T-cell (primary cell): ENCODE measurements at regions not wholly inside any gene's neighbourhood (a gene's known extent, or its start where the extent isn't known, plus 50 kb on each side); places are given as distances from the start of the nearest gene placed in this dataset.
"Not testable (repeated sequence)": the region's sequence is repeated elsewhere in the genome, so short reads cannot be mapped to it uniquely, and the experiment has no call there.

Source experiments
- ATAC-seq, 4 experiments: fragments of 200-7000 bp in 3 of 4; fragments of 150-1000 bp in 1 of 4; cut with Tn5 transposase; replicated peaks in 1 of 4; 1 replicate in 3 of 4; 2 replicates in 1 of 4; pipeline ENCODE4 v1.10.0; 2021; ENCODE audit warnings: moderate library complexity in 3 of 4, mild to moderate bottlenecking in 2 of 4, moderate number of reproducible peaks in 1 of 4
- CTCF ChIA-PET, 2 donors: fragments of 300-600 bp; sonication (Branson Sonifier 250); formaldehyde crosslinking; loops; one replicate each; lab custom pipeline; 2022; ENCODE audit warnings: antibody characterized with exemption in 2 of 2; lab: Charles Lee
- POLR2A ChIA-PET, 2 donors: fragments of 300-600 bp; sonication (Branson Sonifier 250); formaldehyde crosslinking; loops; one replicate each; lab custom pipeline; 2022; ENCODE audit warnings: antibody characterized with exemption in 2 of 2; lab: Charles Lee
- DNase-seq, 35 experiments: peaks; one replicate each; pipeline versions ENCODE4 v3.0.0 to v3.0.0-alpha.2; 2013 to 2023
- H3K27ac ChIP-seq: one replicate; pipeline ENCODE4 v1.5.1; 2013; ENCODE audit warnings: low read length
- H3K27me3 ChIP-seq, 2 experiments: replicated peaks in 1 of 2; 1 replicate in 1 of 2; 2 replicates in 1 of 2; pipeline versions ENCODE4 v1.6.1 to v1.7.0; 2013; ENCODE audit warnings: low read length in 1 of 2, mixed read lengths in 1 of 2; ENCODE audit not compliant: control insufficient read depth in 2 of 2, insufficient read depth in 2 of 2; ENCODE audit errors: extremely low read depth in 1 of 2
- H3K36me3 ChIP-seq, 2 donors: 1 replicate in 1 of 2; 2 replicates in 1 of 2; pipeline versions ENCODE4 v1.6.1 to v1.7.0; 2013; ENCODE audit warnings: low read length in 1 of 2; ENCODE audit not compliant: control insufficient read depth in 2 of 2, insufficient read depth in 1 of 2; ENCODE audit errors: extremely low read depth in 1 of 2
- H3K4me1 ChIP-seq, 2 experiments: 1 replicate in 1 of 2; 2 replicates in 1 of 2; pipeline versions ENCODE4 v1.6.1 to v1.7.0; 2013; ENCODE audit warnings: low read length in 2 of 2, mixed read lengths in 1 of 2; ENCODE audit not compliant: insufficient read depth in 2 of 2, control insufficient read depth in 1 of 2; ENCODE audit errors: extremely low read depth in 1 of 2
- H3K4me3 ChIP-seq, 2 donors: 1 replicate in 1 of 2; 2 replicates in 1 of 2; pipeline versions ENCODE4 v1.5.1 to v1.7.0; 2013; ENCODE audit warnings: mild to moderate bottlenecking in 2 of 2, low read length in 1 of 2, moderate library complexity in 1 of 2; ENCODE audit not compliant: control insufficient read depth in 1 of 2; ENCODE audit errors: extremely low read depth in 1 of 2
- H3K9me3 ChIP-seq: 2 replicates; pipeline ENCODE4 v1.7.0; 2013
- H3K27ac Mint-ChIP-seq, 2 donors: one replicate each; pipeline ENCODE4 v1.8.0; 2020 to 2021; ENCODE audit warnings: mild to moderate bottlenecking in 2 of 2, mixed read lengths in 2 of 2
- H3K27me3 Mint-ChIP-seq, 2 donors: one replicate each; pipeline ENCODE4 v1.8.0; 2021 to 2022; ENCODE audit warnings: mixed read lengths in 2 of 2
- H3K36me3 Mint-ChIP-seq: one replicate; pipeline ENCODE4 v1.8.0; 2021; ENCODE audit warnings: mixed read lengths
- H3K4me1 Mint-ChIP-seq, 3 donors: one replicate each; pipeline ENCODE4 v1.8.0; 2020 to 2022; ENCODE audit warnings: mixed read lengths in 3 of 3, mild to moderate bottlenecking in 1 of 3
- H3K4me3 Mint-ChIP-seq, 3 donors: one replicate each; pipeline ENCODE4 v1.8.0; 2020 to 2022; ENCODE audit warnings: mild to moderate bottlenecking in 3 of 3, mixed read lengths in 3 of 3, moderate library complexity in 3 of 3
- H3K9me3 Mint-ChIP-seq, 3 donors: one replicate each; pipeline ENCODE4 v1.8.0; 2020 to 2022; ENCODE audit warnings: mixed read lengths in 3 of 3
- WGBS: methylation state at CpG from one replicate; pipeline ENCODE4 v1.1.5; 2013; ENCODE audit warnings: missing lambda C conversion rate; ENCODE audit not compliant: insufficient coverage; 5-methylcytosine and 5-hydroxymethylcytosine counted together

DNA sequence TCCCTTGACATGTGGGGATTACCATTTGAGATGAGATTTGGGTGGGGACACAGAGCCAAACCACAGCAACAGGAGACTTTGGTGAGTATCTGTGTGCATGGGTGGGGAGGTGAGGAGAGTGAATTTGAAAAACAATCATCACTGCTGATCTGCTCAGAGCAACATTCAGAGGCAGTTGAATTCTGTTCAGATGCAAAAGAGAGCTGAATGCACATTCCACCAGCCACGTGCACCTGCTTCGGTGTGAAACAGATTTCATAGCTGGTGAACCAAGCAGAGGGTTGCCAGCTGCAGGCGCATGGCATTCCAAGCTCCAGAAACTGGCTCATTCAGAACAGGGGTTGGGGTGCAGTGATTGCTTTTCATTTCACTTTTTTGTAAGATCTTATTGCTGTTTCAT lies 233.1 kb upstream of the FOXF1 start:
- Histone ChIP-seq H3K36me3 (no peaks in the 10 kb centered on the region), H3K9me3 (no peaks in the 10 kb centered on the region), H3K4me1 (no peaks in the 10 kb centered on the region), H3K27ac (no peak overlapping the region), H3K4me3 (no peak overlapping the region), H3K27me3 (peaks cover 5 to 19% of the 10 kb centered on the region in 2 experiments)
- Mint-ChIP-seq H3K27me3 (peaks cover 16 to 25% of the 10 kb centered on the region in 2 donors), H3K4me3 (no peak overlapping the region), H3K4me1 (no peaks in the 10 kb centered on the region), H3K36me3 (no peaks in the 10 kb centered on the region), H3K27ac (no peak overlapping the region), H3K9me3 (no peaks in the 10 kb centered on the region)
- CTCF ChIA-PET, result no interaction called here
- POLR2A ChIA-PET, result no interaction called here
- DNase-seq (no peak), ATAC-seq (no peak)
- WGBS, result 60% methylated on average over 3 of the region's 3 CpGs

DNA sequence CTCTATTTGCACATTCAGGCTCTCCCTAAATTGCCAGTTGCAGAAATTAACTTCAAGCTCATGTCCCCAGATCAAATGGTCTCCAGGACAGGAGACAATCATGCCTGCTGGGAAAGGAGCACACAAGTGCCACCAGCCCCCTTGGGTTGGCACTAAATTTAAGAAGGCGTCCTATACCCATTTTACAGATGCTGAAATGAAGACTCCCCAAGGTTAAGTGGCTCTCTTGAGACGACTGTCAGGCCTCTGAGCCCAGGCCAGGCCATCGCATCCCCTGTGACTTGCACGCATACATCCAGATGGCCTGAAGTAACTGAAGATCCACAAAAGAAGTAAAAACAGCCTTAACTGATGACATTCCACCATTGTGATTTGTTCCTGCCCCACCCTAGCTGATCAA lies 232.5 kb upstream of the FOXF1 start:
- H3K27ac Mint-ChIP-seq, H3K4me1 Mint-ChIP-seq, H3K36me3 ChIP-seq, H3K4me3 ChIP-seq, H3K27ac ChIP-seq, H3K9me3 Mint-ChIP-seq, H3K36me3 Mint-ChIP-seq, POLR2A ChIA-PET, DNase-seq, H3K4me3 Mint-ChIP-seq, CTCF ChIA-PET, H3K9me3 ChIP-seq, ATAC-seq, H3K4me1 ChIP-seq: not testable (repeated sequence)
- 71% methylated on average over 1 of the region's 4 CpGs for WGBS
- peaks cover 5 to 20% of the 10 kb centered on the region in 2 experiments for H3K27me3 ChIP-seq
- peaks cover 16 to 26% of the 10 kb centered on the region in 2 donors for H3K27me3 Mint-ChIP-seq

DNA sequence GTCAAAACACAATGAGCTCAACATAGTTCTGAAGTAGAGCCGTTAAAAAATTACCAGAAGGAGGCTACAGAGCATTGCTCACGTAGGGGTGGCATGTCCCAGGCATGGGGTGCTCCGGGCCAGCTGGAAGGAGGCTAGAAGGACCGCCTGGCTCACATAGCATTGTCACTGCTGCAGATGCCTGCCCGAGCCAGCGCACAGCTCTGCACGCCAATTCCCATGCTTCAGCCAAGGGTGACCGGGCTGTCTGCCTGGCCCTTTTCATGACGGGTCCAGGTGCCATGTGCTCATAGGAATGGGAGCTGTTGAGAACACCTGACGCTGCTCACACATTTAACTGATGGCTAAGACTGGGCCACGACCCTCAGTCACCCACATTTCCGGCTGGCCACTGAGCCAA lies 228.9 kb upstream of the FOXF1 start:
- ChIA-PET POLR2A (no interaction called here), CTCF (no interaction called here)
- Histone ChIP-seq H3K4me3 (no peak overlapping the region), H3K27me3 (peaks cover 5 to 34% of the 10 kb centered on the region in 2 experiments), H3K27ac (no peak overlapping the region), H3K4me1 (no peaks in the 10 kb centered on the region), H3K36me3 (no peaks in the 10 kb centered on the region), H3K9me3 (no peaks in the 10 kb centered on the region)
- Mint-ChIP-seq H3K4me1 (no peaks in the 10 kb centered on the region), H3K36me3 (no peaks in the 10 kb centered on the region), H3K4me3 (no peak overlapping the region), H3K9me3 (no peaks in the 10 kb centered on the region), H3K27ac (no peak overlapping the region), H3K27me3 (peaks cover 23 to 33% of the 10 kb centered on the region in 2 donors)
- 82% methylated on average over 11 of the region's 12 CpGs for WGBS
- ATAC-seq (no peak), DNase-seq (no peak)

DNA sequence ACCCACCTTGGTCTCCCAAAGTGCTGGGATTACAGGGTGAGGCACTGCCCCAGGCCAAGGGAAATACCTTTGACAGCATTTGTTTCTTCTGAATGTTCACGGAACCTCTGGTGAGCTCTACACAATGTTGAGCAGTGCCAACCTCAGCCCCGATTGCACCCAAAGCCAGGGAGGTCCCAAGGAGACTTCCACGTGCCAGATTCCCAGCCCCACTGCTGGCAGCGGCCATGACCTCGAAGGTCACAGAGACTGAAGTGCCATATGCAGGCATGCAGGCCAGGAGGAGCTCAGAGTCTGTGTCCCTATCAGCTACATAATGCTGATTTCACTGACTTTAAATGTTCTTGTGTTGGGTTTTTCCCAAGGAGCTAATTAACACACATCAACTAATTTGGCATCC lies 226.4 kb upstream of the FOXF1 start:
- Histone ChIP-seq H3K4me1 (no peaks in the 10 kb centered on the region), H3K4me3 (no peak overlapping the region), H3K27ac (no peak overlapping the region), H3K9me3 (no peaks in the 10 kb centered on the region), H3K36me3 (no peaks in the 10 kb centered on the region), H3K27me3 (peaks cover 9 to 58% of the 10 kb centered on the region in 2 experiments)
- H3K36me3 Mint-ChIP-seq, result no peaks in the 10 kb centered on the region
- H3K4me3 Mint-ChIP-seq, result no peak overlapping the region
- H3K27ac Mint-ChIP-seq, result no peak overlapping the region
- peaks cover 31 to 51% of the 10 kb centered on the region in 2 donors for H3K27me3 Mint-ChIP-seq
- DNase-seq (no peak), ATAC-seq (no peak)
- 55% methylated on average over 4 of the region's 5 CpGs for WGBS
- ChIA-PET POLR2A (no interaction called here), CTCF (no interaction called here)
- H3K9me3 Mint-ChIP-seq, result no peaks in the 10 kb centered on the region
- H3K4me1 Mint-ChIP-seq, result peaks cover 0 to 2% (median 0%) of the 10 kb centered on the region in 3 donors

DNA sequence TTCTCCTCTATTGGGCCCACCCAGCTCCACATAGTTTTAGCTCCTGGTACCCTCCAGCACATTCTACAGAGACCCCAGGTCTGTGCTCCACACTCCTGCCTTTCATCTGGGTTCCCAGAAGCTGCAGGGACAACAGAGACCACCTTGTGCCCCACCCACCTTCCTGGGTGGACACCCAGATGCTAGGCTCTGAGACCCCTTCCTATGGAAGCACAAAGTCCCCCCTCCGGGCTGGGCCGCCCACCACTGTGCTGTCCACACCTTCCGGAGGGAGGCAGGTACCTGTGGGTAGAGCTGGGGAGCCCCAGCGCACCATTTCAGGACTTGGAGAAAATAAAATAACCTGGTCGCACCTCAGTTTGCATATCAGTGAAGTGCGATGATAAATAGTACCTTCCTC lies 224.9 kb upstream of the FOXF1 start:
- H3K27ac Mint-ChIP-seq, result no peak overlapping the region
- DNase-seq (no peak), ATAC-seq (no peak)
- H3K27me3 Mint-ChIP-seq, result peaks cover 39 to 62% of the 10 kb centered on the region in 2 donors
- Histone ChIP-seq H3K4me3 (no peak overlapping the region), H3K27me3 (peaks cover 20 to 67% of the 10 kb centered on the region in 2 experiments), H3K27ac (no peak overlapping the region), H3K36me3 (no peaks in the 10 kb centered on the region), H3K9me3 (no peaks in the 10 kb centered on the region), H3K4me1 (no peaks in the 10 kb centered on the region)
- ChIA-PET POLR2A (no interaction called here), CTCF (no interaction called here)
- WGBS, result 83% methylated on average over 4 of the region's 6 CpGs
- peaks cover 0 to 6% (median 0%) of the 10 kb centered on the region in 3 donors for H3K4me1 Mint-ChIP-seq
- H3K9me3 Mint-ChIP-seq, result no peaks in the 10 kb centered on the region
- no peaks in the 10 kb centered on the region for H3K36me3 Mint-ChIP-seq
- H3K4me3 Mint-ChIP-seq, result no peak overlapping the region

DNA sequence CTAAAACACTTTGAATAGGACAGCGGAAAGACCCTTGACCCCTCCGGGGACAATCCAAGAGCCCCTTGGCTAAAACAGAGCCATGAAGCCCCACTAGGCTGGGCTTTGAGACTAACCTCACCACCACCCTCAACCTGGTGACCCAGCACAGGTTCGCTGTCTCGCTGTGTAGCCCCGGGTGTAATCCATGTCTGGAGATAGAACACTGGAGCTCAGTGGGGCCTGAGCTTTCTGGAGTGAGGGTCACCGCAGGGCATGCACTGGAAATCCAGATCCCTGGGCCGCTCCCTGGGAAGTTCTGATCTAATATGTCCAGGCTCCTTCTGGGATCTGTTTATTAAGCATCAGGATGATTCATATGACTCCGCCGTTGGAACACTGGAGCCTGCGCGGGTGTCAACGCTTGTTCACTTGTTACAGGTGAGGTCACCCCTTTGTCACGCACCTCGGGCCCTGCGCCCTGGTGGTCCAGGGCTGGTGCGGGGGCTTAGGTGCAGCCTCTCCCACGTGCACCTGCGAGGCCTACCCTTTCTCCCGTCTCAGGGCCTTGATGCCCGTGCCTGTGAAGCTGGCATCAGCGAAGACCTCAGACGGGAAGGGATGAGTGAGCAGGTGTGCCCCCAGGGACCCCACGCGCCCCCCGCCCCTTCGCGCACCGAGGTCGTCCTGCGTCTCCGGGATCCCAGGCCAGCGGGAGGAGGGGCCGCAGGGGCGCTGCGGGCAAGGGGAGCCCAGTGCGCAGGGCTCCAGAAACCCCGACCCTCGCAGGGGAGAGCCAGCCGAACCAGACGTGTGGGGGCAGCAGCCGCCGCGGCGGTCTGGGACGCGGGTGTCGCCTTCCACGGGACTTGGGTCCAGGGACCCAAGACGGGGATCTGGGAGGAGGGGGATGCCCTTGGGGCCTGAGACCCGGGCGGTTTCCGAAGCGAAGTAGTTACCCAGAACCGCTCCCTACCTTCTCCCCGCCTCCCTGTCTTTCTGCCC lies 224.1 kb upstream of the FOXF1 start:
- Mint-ChIP-seq H3K27me3 (peaks cover 46 to 68% of the 10 kb centered on the region in 2 donors), H3K4me1 (peaks cover 0 to 6% (median 0%) of the 10 kb centered on the region in 3 donors), H3K36me3 (no peaks in the 10 kb centered on the region), H3K4me3 (no peak overlapping the region), H3K27ac (no peak overlapping the region), H3K9me3 (no peaks in the 10 kb centered on the region)
- H3K36me3 ChIP-seq, result no peaks in the 10 kb centered on the region
- ATAC-seq, result no peak
- H3K4me3 ChIP-seq, result no peak overlapping the region
- H3K27ac ChIP-seq, result no peak overlapping the region
- WGBS, result 18% methylated on average over 46 of the region's 55 CpGs
- DNase-seq, result no peak
- peaks cover 23 to 71% of the 10 kb centered on the region in 2 experiments for H3K27me3 ChIP-seq
- CTCF ChIA-PET, result no interaction called here
- no peaks in the 10 kb centered on the region for H3K9me3 ChIP-seq
- no peaks in the 10 kb centered on the region for H3K4me1 ChIP-seq
- POLR2A ChIA-PET, result no interaction called here
